PC-9 (cell line): ENCODE measurements at regions not wholly inside any gene's neighbourhood (a gene's known extent, or its start where the extent isn't known, plus 50 kb on each side); places are given as distances from the start of the nearest gene placed in this dataset.
"Not testable (repeated sequence)": the region's sequence is repeated elsewhere in the genome, so short reads cannot be mapped to it uniquely, and the experiment has no call there.

Source experiments
- CTCF ChIP-seq: fragments of 200-600 bp; sonication (generic); conservative IDR thresholded peaks from 2 replicates; pipeline ENCODE4 v1.6.1; 2017; ENCODE audit warnings: mixed run types, antibody characterized with exemption, mild to moderate bottlenecking, moderate library complexity
- EZH2 ChIP-seq: fragments of 200-600 bp; sonication (generic); IDR thresholded peaks from 2 replicates; pipeline ENCODE4 v1.8.0; 2017; ENCODE audit warnings: antibody characterized with exemption, low read depth

- TF ChIP-seq CTCF, EZH2: not testable (repeated sequence)
Measured at GRCh38 chr9:62849991-62850390, 1660.2 kb downstream of the SPATA31A7 start.
